ENCODE measurements at regions not wholly inside any gene's neighbourhood (a gene's known extent, or its start where the extent isn't known, plus 50 kb on each side); places are given as distances from the start of the nearest gene placed in this dataset.
"Not testable (repeated sequence)": the region's sequence is repeated elsewhere in the genome, so short reads cannot be mapped to it uniquely, and the experiment has no call there.

DNA sequence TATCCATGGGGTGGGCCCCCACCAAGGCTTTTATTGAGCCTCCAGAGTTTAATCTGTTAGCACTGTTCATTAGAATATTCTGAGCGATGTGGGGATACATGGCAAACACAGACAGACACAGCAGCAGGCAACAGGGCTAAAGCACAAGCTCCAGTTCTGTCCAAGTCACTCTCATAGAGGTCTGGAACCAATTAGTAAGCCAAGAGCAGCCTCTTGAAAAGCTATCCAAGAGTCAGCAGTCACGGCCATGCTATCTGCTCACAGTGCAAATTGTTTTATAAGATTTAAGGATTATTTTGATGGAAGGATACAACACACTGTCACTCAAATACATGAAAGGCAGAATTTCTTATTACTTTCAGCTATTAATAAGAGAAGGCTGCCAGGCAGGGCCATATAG lies 86.4 kb upstream of the DGKB start:
- no peak overlapping the region for H3K4me3 ChIP-seq (ENCODE audit: low read depth, low read length)
- TF ChIP-seq, protein P1, sequence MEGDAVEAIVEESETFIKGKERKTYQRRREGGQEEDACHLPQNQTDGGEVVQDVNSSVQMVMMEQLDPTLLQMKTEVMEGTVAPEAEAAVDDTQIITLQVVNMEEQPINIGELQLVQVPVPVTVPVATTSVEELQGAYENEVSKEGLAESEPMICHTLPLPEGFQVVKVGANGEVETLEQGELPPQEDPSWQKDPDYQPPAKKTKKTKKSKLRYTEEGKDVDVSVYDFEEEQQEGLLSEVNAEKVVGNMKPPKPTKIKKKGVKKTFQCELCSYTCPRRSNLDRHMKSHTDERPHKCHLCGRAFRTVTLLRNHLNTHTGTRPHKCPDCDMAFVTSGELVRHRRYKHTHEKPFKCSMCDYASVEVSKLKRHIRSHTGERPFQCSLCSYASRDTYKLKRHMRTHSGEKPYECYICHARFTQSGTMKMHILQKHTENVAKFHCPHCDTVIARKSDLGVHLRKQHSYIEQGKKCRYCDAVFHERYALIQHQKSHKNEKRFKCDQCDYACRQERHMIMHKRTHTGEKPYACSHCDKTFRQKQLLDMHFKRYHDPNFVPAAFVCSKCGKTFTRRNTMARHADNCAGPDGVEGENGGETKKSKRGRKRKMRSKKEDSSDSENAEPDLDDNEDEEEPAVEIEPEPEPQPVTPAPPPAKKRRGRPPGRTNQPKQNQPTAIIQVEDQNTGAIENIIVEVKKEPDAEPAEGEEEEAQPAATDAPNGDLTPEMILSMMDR (IDR thresholded peaks at IDR 0.05; ENCODE audit: borderline replicate concordance, insufficient read depth, low read depth, low read length), result no peak

GRCh38 chr7:14978687-14979086 lies 76.1 kb upstream of the DGKB start:
- H3K4me3 ChIP-seq (ENCODE audit: low read depth, low read length), result no peak overlapping the region
- TF ChIP-seq, protein P1 (IDR thresholded peaks at IDR 0.05; ENCODE audit: borderline replicate concordance, insufficient read depth, low read depth, low read length), result no peak

DNA sequence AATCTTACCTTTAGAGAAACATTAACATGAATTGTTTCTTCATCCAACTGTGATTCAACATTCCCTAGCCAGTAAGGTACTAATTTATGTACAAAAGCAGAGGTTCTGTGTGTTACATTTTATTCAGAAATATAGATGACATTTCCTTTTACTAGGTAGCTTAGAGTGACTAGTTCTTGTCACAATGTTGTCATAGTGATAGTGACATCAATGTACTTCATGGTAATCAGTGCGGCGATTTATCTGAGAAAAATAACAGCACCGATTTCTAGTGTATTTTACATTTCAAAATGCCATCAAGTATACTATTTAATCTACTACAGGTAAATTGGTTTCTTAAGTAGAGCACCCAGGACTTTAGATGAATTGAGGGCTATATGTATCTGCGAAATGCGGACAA lies 72.1 kb upstream of the DGKB start:
- H3K4me3 ChIP-seq (ENCODE audit: low read depth, low read length), result no peak overlapping the region
- TF ChIP-seq, protein P1 (IDR thresholded peaks at IDR 0.05; ENCODE audit: borderline replicate concordance, insufficient read depth, low read depth, low read length), result no peak

GRCh38 chr7:14973712-14974428 lies 71.3 kb upstream of the DGKB start:
- H3K4me3 ChIP-seq (ENCODE audit: low read depth, low read length), result no peak overlapping the region
- TF ChIP-seq, protein P1 (IDR thresholded peaks at IDR 0.05; ENCODE audit: borderline replicate concordance, insufficient read depth, low read depth, low read length), result no peak

DNA sequence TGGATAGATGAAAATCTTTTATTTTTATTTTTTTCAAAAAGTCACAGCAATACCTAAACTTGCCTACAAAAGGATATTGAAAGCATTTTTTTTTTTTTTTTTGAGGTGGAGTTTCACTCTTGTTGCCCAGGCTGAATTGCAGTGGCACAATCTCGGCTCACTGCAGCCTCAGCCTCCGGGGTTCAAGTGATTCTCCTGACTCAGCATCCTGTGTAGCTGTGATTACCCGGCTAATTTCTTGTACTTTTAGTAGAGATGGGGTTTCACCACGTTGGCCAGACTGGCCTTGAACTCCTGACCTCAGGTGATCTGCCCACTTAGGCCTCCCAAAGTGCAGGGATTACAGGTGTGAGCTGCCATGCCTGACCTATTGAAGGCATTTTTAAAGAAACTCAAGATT lies 69.1 kb upstream of the DGKB start:
- not testable (repeated sequence) for H3K4me3 ChIP-seq (ENCODE audit: low read depth, low read length)

DNA sequence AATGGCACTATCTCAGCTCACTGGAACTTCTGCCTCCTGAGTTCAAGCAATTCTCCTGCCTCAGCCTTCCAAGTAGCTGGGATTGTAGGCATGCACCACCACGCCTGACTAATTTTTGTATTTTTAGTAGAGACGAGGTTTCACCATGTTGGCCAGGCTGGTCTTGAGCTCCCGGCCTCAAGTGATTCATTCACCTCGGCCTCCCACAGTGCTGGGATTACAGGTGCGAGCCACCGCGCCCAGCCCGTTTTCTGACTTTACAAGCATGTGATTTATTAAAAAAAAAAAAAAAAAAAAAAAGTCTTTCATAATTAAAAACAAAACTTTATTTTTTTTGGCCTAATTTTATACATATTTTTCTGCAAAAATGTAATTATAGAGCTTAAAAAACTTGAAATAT lies 64.8 kb upstream of the DGKB start:
- H3K4me3 ChIP-seq (ENCODE audit: low read depth, low read length), result not testable (repeated sequence)

- TF ChIP-seq, protein P1 (IDR thresholded peaks at IDR 0.05; ENCODE audit: borderline replicate concordance, insufficient read depth, low read depth, low read length), result no peak
- no peak overlapping the region for H3K4me3 ChIP-seq (ENCODE audit: low read depth, low read length)
These were observed 60.2 kb upstream of the DGKB start for GRCh38 chr7:14962778-14963177.

DNA sequence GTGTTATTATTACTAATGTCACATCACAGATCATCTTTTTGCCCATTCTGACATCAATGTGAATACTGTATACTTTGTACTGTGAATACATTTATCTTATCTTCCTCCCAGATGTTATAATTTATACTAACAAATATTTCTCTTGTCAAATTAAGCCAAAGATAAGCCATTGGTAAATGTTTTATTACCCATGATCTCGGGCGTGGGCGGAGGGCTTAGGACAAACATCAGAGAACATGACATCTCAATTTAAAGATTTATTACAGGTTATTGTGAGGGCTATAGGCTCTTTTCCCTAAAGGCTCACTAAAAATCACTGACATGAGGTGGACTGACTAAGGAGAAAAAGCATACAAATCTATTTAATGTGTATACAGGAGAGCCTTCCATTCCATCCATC lies 58.2 kb upstream of the DGKB start:
- TF ChIP-seq, protein P1 (IDR thresholded peaks at IDR 0.05; ENCODE audit: borderline replicate concordance, insufficient read depth, low read depth, low read length), result no peak

More for the DNA sequence above, 58.2 kb upstream of the DGKB start:
- no peak overlapping the region for H3K4me3 ChIP-seq (ENCODE audit: low read depth, low read length)

Data from GM12875 (cell line).